ENCODE measurements at regions not wholly inside any gene's neighbourhood (a gene's known extent, or its start where the extent isn't known, plus 50 kb on each side); places are given as distances from the start of the nearest gene placed in this dataset.

DNA sequence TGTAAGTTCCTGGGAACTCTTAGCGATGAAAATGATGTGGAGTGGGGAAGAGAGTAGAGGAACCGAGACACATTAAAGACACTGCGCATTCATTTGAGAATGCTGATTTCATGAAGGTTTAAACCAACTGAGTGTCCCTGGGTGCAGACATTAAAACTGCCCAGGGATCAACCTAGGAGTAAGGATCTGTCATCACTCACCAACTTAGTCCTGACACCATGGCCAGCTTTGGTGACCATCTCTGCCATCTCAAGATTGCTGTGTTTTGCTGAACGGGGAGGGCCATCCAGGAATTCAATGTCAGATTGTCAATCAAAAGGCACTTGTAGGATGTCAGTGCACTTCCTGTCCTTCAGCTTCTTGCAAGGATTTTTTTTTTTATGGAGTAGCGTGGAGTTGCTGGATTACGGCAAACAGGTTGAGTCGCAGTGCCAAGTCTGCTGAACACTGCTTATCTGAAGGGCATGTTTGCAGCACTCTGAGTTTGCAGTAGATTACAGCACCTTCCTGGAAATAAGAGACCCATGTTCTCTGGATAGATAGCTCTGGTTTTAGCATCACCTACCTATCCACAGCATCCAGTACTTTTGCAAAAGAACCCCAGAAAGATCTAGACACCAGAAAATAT, 258.1 kb upstream of the IRX3 start:
- FAIRE-seq, result no peak
- H3K27ac ChIP-seq (ENCODE audit: low read depth in 1 of 3, low read length in 2 of 3), result no peak overlapping the region
- H3K27me3 ChIP-seq (ENCODE audit: control insufficient read depth in 3 of 3, insufficient read depth in 3 of 3, low read length in 3 of 3), result peaks cover 0 to 2% (median 0%) of the 10 kb centered on the region in 3 donors
- H3K36me3 ChIP-seq (ENCODE audit: control insufficient read depth in 3 of 3, insufficient read depth in 2 of 3, low read depth in 1 of 3, low read length in 3 of 3), result no peaks in the 10 kb centered on the region
- H3K9me3 ChIP-seq (ENCODE audit: control insufficient read depth in 2 of 2, insufficient read depth in 1 of 2, low read depth in 1 of 2, low read length in 1 of 2), result no peaks in the 10 kb centered on the region
- no peak for DNase-seq
- no peaks in the 10 kb centered on the region for H3K4me1 ChIP-seq (ENCODE audit: control insufficient read depth in 3 of 3, insufficient read depth in 2 of 3, low read depth in 1 of 3, low read length in 2 of 3)
- H3K4me3 ChIP-seq (ENCODE audit: low read depth in 1 of 3, low read length in 3 of 3), result no peak overlapping the region
- 54 to 66% (median 65%) methylated on average over 7 of the region's 7 CpGs for WGBS, 3 donors

DNA sequence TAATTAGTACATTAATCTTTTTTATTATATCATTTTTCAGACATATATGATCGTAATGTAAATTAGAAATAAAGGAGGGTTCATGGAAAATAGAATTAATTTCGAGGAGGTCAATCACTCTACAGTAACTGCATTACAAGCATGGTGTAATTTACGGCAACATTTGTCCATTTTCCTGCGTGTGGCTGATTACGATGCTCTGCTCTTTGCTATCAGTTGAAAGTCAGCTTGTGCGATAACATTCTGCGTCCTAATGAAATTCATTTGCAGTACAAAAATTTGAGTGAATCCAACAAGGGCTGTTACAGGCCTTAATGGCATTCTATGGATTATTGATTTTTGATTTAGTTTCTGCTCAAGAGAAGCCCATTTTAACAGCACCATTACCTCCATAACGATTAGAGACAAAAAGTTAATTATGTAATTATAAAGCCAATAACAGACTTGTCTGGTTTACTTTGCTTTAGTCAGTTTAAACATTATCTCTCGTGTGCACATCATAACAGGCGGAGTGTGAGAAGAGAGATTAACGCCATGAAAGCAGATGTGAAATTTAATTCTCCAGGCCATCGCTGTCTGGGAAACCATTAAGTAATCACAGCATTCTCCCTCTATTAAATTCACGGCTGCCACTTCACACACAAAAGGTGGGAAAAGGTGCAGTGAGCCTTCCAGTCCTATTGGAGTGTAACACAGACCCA, 256.4 kb upstream of the IRX3 start:
- Histone ChIP-seq H3K4me1 (ENCODE audit: control insufficient read depth in 3 of 3, insufficient read depth in 2 of 3, low read depth in 1 of 3, low read length in 2 of 3) (no peaks in the 10 kb centered on the region), H3K27ac (ENCODE audit: low read depth in 1 of 3, low read length in 2 of 3) (no peak overlapping the region), H3K9me3 (ENCODE audit: control insufficient read depth in 2 of 2, insufficient read depth in 1 of 2, low read depth in 1 of 2, low read length in 1 of 2) (no peaks in the 10 kb centered on the region), H3K27me3 (ENCODE audit: control insufficient read depth in 3 of 3, insufficient read depth in 3 of 3, low read length in 3 of 3) (peaks cover 0 to 5% (median 0%) of the 10 kb centered on the region in 3 donors), H3K4me3 (ENCODE audit: low read depth in 1 of 3, low read length in 3 of 3) (no peak overlapping the region), H3K36me3 (ENCODE audit: control insufficient read depth in 3 of 3, insufficient read depth in 2 of 3, low read depth in 1 of 3, low read length in 3 of 3) (no peaks in the 10 kb centered on the region)
- no peak for FAIRE-seq
- WGBS, 3 donors, result 63 to 77% (median 74%) methylated on average over 13 of the region's 13 CpGs
- DNase-seq, result no peak

DNA sequence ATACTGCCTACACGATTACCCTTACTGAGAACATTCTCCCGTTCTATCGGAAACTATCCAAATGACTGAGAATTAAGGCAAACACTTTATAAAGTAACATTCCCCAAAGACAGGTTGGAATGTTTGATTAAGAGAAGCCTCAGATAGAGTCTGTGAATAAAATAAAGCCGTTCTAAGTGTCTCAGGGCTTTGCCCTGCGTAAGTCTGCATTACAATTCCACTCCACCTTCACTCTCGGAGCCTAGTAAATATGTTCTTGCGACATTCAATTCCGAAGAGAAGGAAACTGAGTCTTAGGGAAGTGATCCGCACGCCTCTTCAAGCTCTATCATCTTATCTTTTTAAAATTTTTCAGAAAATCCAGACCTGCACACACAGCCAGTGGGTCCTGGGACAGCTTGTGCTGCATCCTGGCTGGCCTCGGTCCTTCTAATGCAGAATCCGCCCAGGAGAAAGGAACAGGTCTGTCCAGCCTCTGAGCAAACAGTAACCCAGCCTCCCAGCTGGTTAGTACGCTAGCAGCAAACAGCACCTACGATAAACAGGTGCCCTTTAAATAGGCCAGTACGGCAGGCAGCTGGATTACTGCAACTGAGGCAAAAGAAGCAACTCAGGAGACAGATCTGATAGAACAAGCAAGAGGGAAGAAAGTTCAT, 254.1 kb upstream of the IRX3 start:
- DNase-seq, result peak; percentile 12 to 20
- H3K27me3 ChIP-seq (ENCODE audit: control insufficient read depth in 3 of 3, insufficient read depth in 3 of 3, low read length in 3 of 3), result peaks cover 0 to 3% (median 0%) of the 10 kb centered on the region in 3 donors
- H3K27ac ChIP-seq (ENCODE audit: low read depth in 1 of 3, low read length in 2 of 3), result no peak overlapping the region
- no peak overlapping the region for H3K4me3 ChIP-seq (ENCODE audit: low read depth in 1 of 3, low read length in 3 of 3)
- H3K4me1 ChIP-seq (ENCODE audit: control insufficient read depth in 3 of 3, insufficient read depth in 2 of 3, low read depth in 1 of 3, low read length in 2 of 3), result no peaks in the 10 kb centered on the region
- no peaks in the 10 kb centered on the region for H3K36me3 ChIP-seq (ENCODE audit: control insufficient read depth in 3 of 3, insufficient read depth in 2 of 3, low read depth in 1 of 3, low read length in 3 of 3)
- WGBS, 3 donors, result 63 to 78% (median 64%) methylated on average over 15 of the region's 15 CpGs
- no peak for FAIRE-seq
- H3K9me3 ChIP-seq (ENCODE audit: control insufficient read depth in 2 of 2, insufficient read depth in 1 of 2, low read depth in 1 of 2, low read length in 1 of 2), result no peaks in the 10 kb centered on the region

DNA sequence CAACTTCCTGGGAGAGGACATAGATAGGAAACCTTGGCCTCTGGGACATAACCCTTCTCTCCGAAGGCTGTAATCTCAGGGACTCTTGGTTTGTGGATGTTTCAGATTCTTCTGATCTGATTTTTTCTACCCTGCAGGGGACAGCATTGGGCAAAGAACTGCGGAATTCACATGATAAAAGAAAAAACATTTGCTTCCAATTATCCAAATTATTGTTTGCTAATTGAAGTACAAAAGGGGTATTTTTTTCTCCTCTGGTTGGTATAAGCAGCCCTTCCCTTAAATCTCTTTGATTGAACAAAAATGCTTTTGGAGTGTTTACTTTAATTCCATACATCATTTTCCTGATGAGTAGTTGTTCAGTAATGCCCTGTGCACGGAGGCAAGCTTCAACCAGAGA, 251.7 kb upstream of the IRX3 start:
- H3K9me3 ChIP-seq (ENCODE audit: control insufficient read depth in 2 of 2, insufficient read depth in 1 of 2, low read depth in 1 of 2, low read length in 1 of 2), result no peaks in the 10 kb centered on the region
- no peaks in the 10 kb centered on the region for H3K4me1 ChIP-seq (ENCODE audit: control insufficient read depth in 3 of 3, insufficient read depth in 2 of 3, low read depth in 1 of 3, low read length in 2 of 3)
- no peak for DNase-seq
- 52 to 66% (median 60%) methylated on average over 3 of the region's 3 CpGs for WGBS, 3 donors
- no peak for FAIRE-seq
- no peaks in the 10 kb centered on the region for H3K36me3 ChIP-seq (ENCODE audit: control insufficient read depth in 3 of 3, insufficient read depth in 2 of 3, low read depth in 1 of 3, low read length in 3 of 3)
- H3K4me3 ChIP-seq (ENCODE audit: low read depth in 1 of 3, low read length in 3 of 3), result no peak overlapping the region
- no peak overlapping the region for H3K27ac ChIP-seq (ENCODE audit: low read depth in 1 of 3, low read length in 2 of 3)
- peaks cover 0 to 3% (median 0%) of the 10 kb centered on the region in 3 donors for H3K27me3 ChIP-seq (ENCODE audit: control insufficient read depth in 3 of 3, insufficient read depth in 3 of 3, low read length in 3 of 3)

DNA sequence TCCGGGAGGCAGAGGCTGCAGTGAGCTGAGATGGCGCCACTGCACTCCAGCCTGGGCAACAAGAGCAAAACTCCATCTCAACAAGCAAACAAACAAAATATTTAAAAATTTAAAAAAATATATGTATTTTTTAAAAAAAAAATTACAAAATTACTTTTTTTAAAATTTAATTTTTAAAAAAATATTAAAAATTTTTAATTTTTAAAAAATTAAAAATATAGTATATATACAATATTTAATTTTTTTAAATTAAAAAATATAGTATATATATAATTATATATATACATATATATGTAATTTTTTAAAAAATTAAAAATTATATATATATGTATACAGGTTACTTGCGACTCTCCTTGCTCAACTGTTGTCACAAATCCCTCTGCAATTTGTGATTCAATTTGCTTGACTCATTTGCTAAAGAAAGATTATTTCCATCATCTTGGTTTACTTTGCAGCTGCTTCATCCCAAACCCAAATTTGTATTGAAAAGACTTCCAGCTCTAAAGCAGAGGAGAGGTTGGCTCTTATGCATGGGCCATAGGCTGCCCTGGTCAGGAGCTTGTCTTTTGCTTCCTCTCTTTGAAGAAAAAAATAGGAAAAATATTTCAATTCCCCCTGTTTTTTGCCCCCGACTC, 247.4 kb upstream of the IRX3 start:
- Histone ChIP-seq H3K36me3 (ENCODE audit: control insufficient read depth in 3 of 3, insufficient read depth in 2 of 3, low read depth in 1 of 3, low read length in 3 of 3) (no peaks in the 10 kb centered on the region), H3K4me3 (ENCODE audit: low read depth in 1 of 3, low read length in 3 of 3) (no peak overlapping the region), H3K9me3 (ENCODE audit: control insufficient read depth in 2 of 2, insufficient read depth in 1 of 2, low read depth in 1 of 2, low read length in 1 of 2) (peaks cover 0 to 3% of the 10 kb centered on the region in 2 donors), H3K27me3 (ENCODE audit: control insufficient read depth in 3 of 3, insufficient read depth in 3 of 3, low read length in 3 of 3) (peaks cover 0 to under 1% (median 0%) of the 10 kb centered on the region in 3 donors), H3K4me1 (ENCODE audit: control insufficient read depth in 3 of 3, insufficient read depth in 2 of 3, low read depth in 1 of 3, low read length in 2 of 3) (no peaks in the 10 kb centered on the region), H3K27ac (ENCODE audit: low read depth in 1 of 3, low read length in 2 of 3) (no peak overlapping the region)
- no peak for DNase-seq
- FAIRE-seq, result peak; percentile 93
- WGBS, 3 donors, result 94 to 97% (median 95%) methylated on average over 4 of the region's 4 CpGs

DNA sequence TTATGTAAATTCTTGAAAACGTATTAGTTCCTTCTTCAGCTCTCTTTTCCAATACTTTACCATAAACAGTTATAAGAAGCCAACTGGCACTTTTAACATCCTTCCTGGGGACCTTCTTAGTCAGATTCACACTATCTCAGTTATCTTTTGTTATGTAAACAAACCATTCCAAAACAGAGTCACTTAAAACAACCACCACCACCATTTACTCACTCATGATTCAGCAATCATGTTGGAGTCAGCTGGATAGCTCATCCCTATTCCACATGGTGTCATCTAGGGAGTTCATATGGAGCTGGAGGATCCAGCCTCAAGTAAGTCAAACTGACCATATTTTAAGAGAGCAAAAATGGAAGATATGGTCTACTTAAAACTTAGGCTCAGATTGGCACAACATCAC, 240.3 kb upstream of the IRX3 start:
- WGBS, 3 donors, result 53 to 67% (median 64%) methylated on average over 1 of the region's 1 CpG
- Histone ChIP-seq H3K27ac (ENCODE audit: low read depth in 1 of 3, low read length in 2 of 3) (no peak overlapping the region), H3K36me3 (ENCODE audit: control insufficient read depth in 3 of 3, insufficient read depth in 2 of 3, low read depth in 1 of 3, low read length in 3 of 3) (no peaks in the 10 kb centered on the region), H3K27me3 (ENCODE audit: control insufficient read depth in 3 of 3, insufficient read depth in 3 of 3, low read length in 3 of 3) (no peaks in the 10 kb centered on the region), H3K4me3 (ENCODE audit: low read depth in 1 of 3, low read length in 3 of 3) (no peak overlapping the region), H3K4me1 (ENCODE audit: control insufficient read depth in 3 of 3, insufficient read depth in 2 of 3, low read depth in 1 of 3, low read length in 2 of 3) (no peaks in the 10 kb centered on the region), H3K9me3 (ENCODE audit: control insufficient read depth in 2 of 2, insufficient read depth in 1 of 2, low read depth in 1 of 2, low read length in 1 of 2) (no peaks in the 10 kb centered on the region)
- no peak for FAIRE-seq
- DNase-seq, result no peak

DNA sequence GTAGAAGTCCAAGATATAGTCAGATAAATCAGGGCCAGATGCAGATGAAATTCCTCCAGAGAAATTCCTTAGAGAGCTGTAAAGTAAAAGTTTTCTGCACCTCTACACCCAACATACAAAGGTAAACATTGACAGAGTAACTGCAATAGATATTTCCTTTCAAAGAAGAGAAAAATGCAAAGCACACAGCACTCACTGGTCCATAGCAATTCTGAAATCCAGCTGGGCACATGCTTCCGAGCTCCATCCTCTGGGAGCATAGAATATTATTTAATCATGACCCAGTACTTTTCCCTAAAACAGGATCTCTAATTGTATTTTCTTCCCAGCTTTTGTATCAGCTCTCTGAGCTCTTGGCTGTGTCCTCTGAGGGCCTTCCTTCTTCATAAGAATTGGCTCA, 239.5 kb upstream of the IRX3 start:
- FAIRE-seq (no peak), DNase-seq (no peak)
- Histone ChIP-seq H3K9me3 (ENCODE audit: control insufficient read depth in 2 of 2, insufficient read depth in 1 of 2, low read depth in 1 of 2, low read length in 1 of 2) (no peaks in the 10 kb centered on the region), H3K36me3 (ENCODE audit: control insufficient read depth in 3 of 3, insufficient read depth in 2 of 3, low read depth in 1 of 3, low read length in 3 of 3) (no peaks in the 10 kb centered on the region), H3K27ac (ENCODE audit: low read depth in 1 of 3, low read length in 2 of 3) (no peak overlapping the region), H3K4me1 (ENCODE audit: control insufficient read depth in 3 of 3, insufficient read depth in 2 of 3, low read depth in 1 of 3, low read length in 2 of 3) (no peaks in the 10 kb centered on the region), H3K4me3 (ENCODE audit: low read depth in 1 of 3, low read length in 3 of 3) (no peak overlapping the region), H3K27me3 (ENCODE audit: control insufficient read depth in 3 of 3, insufficient read depth in 3 of 3, low read length in 3 of 3) (no peaks in the 10 kb centered on the region)
- 83 to 88% (median 84%) methylated on average over 1 of the region's 1 CpG for WGBS, 3 donors

DNA sequence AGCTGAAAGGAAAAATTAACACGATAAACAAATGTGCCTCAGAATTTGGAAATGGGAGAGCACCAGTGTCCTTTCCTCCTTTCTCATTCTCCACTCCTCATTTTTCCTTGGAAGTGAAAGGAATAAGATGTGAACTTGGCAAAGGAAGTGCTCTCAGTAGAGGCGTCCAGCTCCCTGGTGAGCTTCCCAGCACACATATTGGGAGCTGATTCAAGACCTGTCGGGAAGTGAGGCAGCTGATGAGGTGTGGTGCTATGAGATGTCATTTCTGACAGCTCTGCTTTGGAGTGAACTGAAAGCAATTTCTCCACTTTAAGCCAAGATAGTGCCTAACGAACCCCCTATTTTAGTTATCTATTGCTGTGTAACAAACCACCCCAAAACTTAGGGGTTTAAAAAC, 238.5 kb upstream of the IRX3 start:
- Histone ChIP-seq H3K4me3 (ENCODE audit: low read depth in 1 of 3, low read length in 3 of 3) (no peak overlapping the region), H3K9me3 (ENCODE audit: control insufficient read depth in 2 of 2, insufficient read depth in 1 of 2, low read depth in 1 of 2, low read length in 1 of 2) (no peaks in the 10 kb centered on the region), H3K4me1 (ENCODE audit: control insufficient read depth in 3 of 3, insufficient read depth in 2 of 3, low read depth in 1 of 3, low read length in 2 of 3) (no peaks in the 10 kb centered on the region), H3K27ac (ENCODE audit: low read depth in 1 of 3, low read length in 2 of 3) (no peak overlapping the region), H3K36me3 (ENCODE audit: control insufficient read depth in 3 of 3, insufficient read depth in 2 of 3, low read depth in 1 of 3, low read length in 3 of 3) (no peaks in the 10 kb centered on the region), H3K27me3 (ENCODE audit: control insufficient read depth in 3 of 3, insufficient read depth in 3 of 3, low read length in 3 of 3) (no peaks in the 10 kb centered on the region)
- FAIRE-seq (no peak), DNase-seq (no peak)
- 83 to 90% (median 86%) methylated on average over 4 of the region's 4 CpGs for whole genome bisulfite sequencing, 3 donors

Measured in small intestine (tissue), 7 donors.